ENCODE measurements at regions not wholly inside any gene's neighbourhood (a gene's known extent, or its start where the extent isn't known, plus 50 kb on each side); places are given as distances from the start of the nearest gene placed in this dataset.

DNA sequence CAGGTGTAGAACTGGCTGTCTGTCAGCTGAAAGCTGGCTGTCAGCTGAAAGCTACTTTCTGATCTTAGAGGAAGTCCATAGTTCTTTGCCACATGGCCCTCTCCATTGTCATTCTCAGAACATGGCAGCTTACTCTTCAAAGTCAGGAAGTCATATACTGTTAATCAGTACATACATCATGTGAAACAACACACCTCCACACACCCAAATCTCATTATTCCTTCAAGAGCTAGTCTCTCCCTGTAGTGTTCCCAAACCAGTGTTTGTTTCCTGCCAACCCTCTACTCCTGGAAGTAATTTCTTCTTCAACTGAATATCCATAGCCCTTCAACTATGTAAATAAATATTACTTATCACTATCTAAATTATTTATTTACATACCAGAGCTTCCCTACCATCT lies 58.9 kb downstream of the OR5AK2 start:
- H3K4me3 ChIP-seq (ENCODE audit: low read length), result no peak overlapping the region
- no peak for TF ChIP-seq CTCF (conservative IDR thresholded peaks at IDR 0.05)

DNA sequence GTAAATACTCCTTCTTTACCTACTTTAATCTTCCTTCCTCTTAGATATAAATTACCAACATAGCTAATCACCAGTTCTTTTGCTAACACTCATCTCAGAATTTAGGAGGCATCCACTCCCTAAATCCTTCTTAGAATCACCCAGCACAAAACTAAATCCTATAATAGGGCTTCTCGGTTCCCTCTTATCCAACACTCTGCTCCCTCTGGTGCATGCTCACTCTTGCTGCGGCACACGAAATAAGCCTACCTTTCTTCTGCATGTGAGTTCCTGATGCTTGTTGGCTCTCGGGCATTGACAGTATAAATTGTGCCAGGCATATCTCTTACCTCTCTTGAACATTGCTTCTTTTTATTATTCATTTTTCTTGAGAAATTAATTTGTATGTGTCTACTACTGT lies 61.0 kb downstream of the OR5AK2 start:
- Histone ChIP-seq H3K9ac (ENCODE audit: extremely low read depth, low read length, poor library complexity, severe bottlenecking) (no peak overlapping the region), H3K27me3 (ENCODE audit: control insufficient read depth, insufficient read depth, low read length, poor library complexity, severe bottlenecking) (no peaks in the 10 kb centered on the region), H3K4me1 (ENCODE audit: control insufficient read depth, insufficient read depth, low read length) (no peaks in the 10 kb centered on the region), H3K4me3 (ENCODE audit: low read length) (no peak overlapping the region), H3K9me3 (ENCODE audit: control insufficient read depth, low read length) (no peaks in the 10 kb centered on the region), H3K27ac (ENCODE audit: low read depth, low read length) (no peak overlapping the region), H3K36me3 (ENCODE audit: control insufficient read depth, insufficient read depth, low read length) (no peaks in the 10 kb centered on the region)
- peaks cover 6% of the 10 kb centered on the region for H3K9me3 Mint-ChIP-seq
- 84 to 85% methylated on average over 3 to 4 of the region's 4 CpGs for WGBS, 2 experiments (ENCODE audit: insufficient coverage in 1 of 2, insufficient read length in 1 of 2)
- H3K4me1 Mint-ChIP-seq, result no peaks in the 10 kb centered on the region
- TF ChIP-seq CTCF (conservative IDR thresholded peaks at IDR 0.05), result peak; percentile 30
- H3K27ac Mint-ChIP-seq, result no peak overlapping the region
- no peak for DNase-seq
- no peaks in the 10 kb centered on the region for H3K36me3 Mint-ChIP-seq (ENCODE audit: low read depth)
- no peak overlapping the region for H3K4me3 Mint-ChIP-seq
- H3K27me3 Mint-ChIP-seq (ENCODE audit: insufficient read depth), result no peaks in the 10 kb centered on the region

More for the DNA sequence above, 58.9 kb downstream of the OR5AK2 start:
- no peaks in the 10 kb centered on the region for H3K27me3 ChIP-seq (ENCODE audit: control insufficient read depth, insufficient read depth, low read length, poor library complexity, severe bottlenecking)
- no peaks in the 10 kb centered on the region for H3K36me3 ChIP-seq (ENCODE audit: control insufficient read depth, insufficient read depth, low read length)
- no peak for DNase-seq
- Mint-ChIP-seq H3K27me3 (ENCODE audit: insufficient read depth) (no peaks in the 10 kb centered on the region), H3K4me1 (no peaks in the 10 kb centered on the region), H3K27ac (no peak overlapping the region), H3K4me3 (no peak overlapping the region), H3K9me3 (peaks cover 6% of the 10 kb centered on the region), H3K36me3 (ENCODE audit: low read depth) (no peaks in the 10 kb centered on the region)
- H3K9ac ChIP-seq (ENCODE audit: extremely low read depth, low read length, poor library complexity, severe bottlenecking), result no peak overlapping the region
- no peak overlapping the region for H3K27ac ChIP-seq (ENCODE audit: low read depth, low read length)
- no peaks in the 10 kb centered on the region for H3K4me1 ChIP-seq (ENCODE audit: control insufficient read depth, insufficient read depth, low read length)
- H3K9me3 ChIP-seq (ENCODE audit: control insufficient read depth, low read length), result no peaks in the 10 kb centered on the region

DNA sequence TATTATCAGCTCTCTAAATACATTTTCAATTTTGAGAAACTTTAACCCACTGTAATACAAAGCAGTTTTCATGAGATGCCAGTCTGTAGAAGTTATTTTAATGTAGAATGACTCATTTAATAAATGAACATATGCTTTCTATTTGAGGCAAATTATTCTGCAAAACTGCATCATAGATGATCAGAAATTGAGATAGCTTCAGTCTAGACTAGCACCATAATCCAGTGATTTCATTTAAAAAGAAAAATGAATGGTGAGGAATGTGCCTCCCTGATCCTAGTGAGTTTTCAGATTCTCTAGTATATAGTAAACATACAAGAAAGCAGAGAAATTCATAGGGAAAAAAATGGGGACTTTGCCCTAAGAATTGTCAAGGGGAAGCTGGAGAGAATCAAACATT lies 66.1 kb downstream of the OR5AK2 start:
- Histone ChIP-seq H3K9me3 (ENCODE audit: control insufficient read depth, low read length) (no peaks in the 10 kb centered on the region), H3K9ac (ENCODE audit: extremely low read depth, low read length, poor library complexity, severe bottlenecking) (no peak overlapping the region), H3K27ac (ENCODE audit: low read depth, low read length) (no peak overlapping the region), H3K4me1 (ENCODE audit: control insufficient read depth, insufficient read depth, low read length) (no peaks in the 10 kb centered on the region), H3K4me3 (ENCODE audit: low read length) (no peak overlapping the region), H3K27me3 (ENCODE audit: control insufficient read depth, insufficient read depth, low read length, poor library complexity, severe bottlenecking) (no peaks in the 10 kb centered on the region), H3K36me3 (ENCODE audit: control insufficient read depth, insufficient read depth, low read length) (no peaks in the 10 kb centered on the region)
- H3K27ac Mint-ChIP-seq, result no peak overlapping the region
- H3K27me3 Mint-ChIP-seq (ENCODE audit: insufficient read depth), result no peaks in the 10 kb centered on the region
- no peak for TF ChIP-seq CTCF (conservative IDR thresholded peaks at IDR 0.05)
- H3K4me1 Mint-ChIP-seq, result no peaks in the 10 kb centered on the region
- H3K4me3 Mint-ChIP-seq, result no peak overlapping the region
- no peaks in the 10 kb centered on the region for H3K36me3 Mint-ChIP-seq (ENCODE audit: low read depth)
- no peak for DNase-seq
- H3K9me3 Mint-ChIP-seq, result no peaks in the 10 kb centered on the region
